Cardiac septum (tissue), 1 donor: ENCODE measurements at regions not wholly inside any gene's neighbourhood (a gene's known extent, or its start where the extent isn't known, plus 50 kb on each side); places are given as distances from the start of the nearest gene placed in this dataset.

Experiments
- DNase-seq: peaks from one replicate; pipeline ENCODE4 v3.0.0-alpha.2; 2020; ENCODE audit warnings: low spot score
- intact Hi-C: fragments of 100-400 bp; cut with DNase I; formaldehyde crosslinking; loops from one replicate; pipeline ENCODE4 v1.14.0; 2022
- donor health status: DM: no; HTN: no; CAD: no.

DNA sequence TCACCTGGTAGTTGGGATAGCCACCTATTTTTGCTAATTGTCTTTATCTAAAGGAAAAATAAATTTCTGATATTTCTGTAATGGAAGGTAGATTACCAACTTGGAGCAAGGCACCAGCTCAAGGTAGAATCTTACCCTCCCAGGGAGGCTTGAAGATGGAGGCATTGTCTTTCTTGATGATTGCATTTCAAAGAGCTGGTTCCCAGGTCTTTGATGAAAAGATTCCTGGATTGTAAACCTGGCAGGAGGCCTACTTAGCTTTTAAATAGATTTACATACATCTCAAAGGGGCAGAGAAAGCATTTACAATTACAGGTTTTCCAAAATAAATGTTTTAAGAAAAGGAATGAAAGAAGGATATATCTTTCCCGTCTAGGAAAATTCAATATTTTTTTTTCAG lies 729.2 kb downstream of the LRFN5 start:
- intact Hi-C loops = no loop called here
- no peak for DNase-seq

- intact Hi-C loops = no loop called here
Measured at GRCh38 chr14:42334931-42335330, 728.3 kb downstream of the LRFN5 start.

GRCh38 chr14:42323426-42323825 lies 716.8 kb downstream of the LRFN5 start:
- DNase-seq = no peak
- intact Hi-C loops = no loop called here

More at GRCh38 chr14:42334931-42335330, 728.3 kb downstream of the LRFN5 start:
- DNase-seq = no peak

GRCh38 chr14:42322531-42323284 lies 716.0 kb downstream of the LRFN5 start:
- DNase-seq = no peak
- intact Hi-C loops = no loop called here

- DNase-seq = no peak
- intact Hi-C loops = no loop called here
Measured at GRCh38 chr14:42319996-42320395, 713.3 kb downstream of the LRFN5 start.

GRCh38 chr14:42316693-42317092 lies 710.0 kb downstream of the LRFN5 start:
- DNase-seq = no peak
- intact Hi-C loops = no loop called here

DNA sequence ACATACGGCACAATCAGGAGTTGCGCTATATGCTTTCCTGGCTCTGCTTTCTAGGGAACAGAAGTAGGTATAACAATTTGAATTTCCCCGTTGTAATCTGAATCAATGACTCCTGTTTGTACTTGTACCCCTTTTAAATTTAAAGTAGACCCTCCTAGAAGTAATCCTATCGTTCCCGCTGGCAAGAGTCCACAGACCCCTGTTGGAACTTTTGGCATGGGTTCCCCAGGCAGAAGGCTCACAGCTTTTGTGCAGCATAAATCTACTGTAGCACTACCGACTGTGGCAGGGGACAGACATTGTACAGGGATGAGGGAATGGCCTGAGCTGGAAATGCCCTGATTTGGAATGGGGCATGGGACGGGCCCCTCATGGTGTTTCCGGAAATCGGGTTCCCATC lies 705.2 kb downstream of the LRFN5 start:
- no peak for DNase-seq
- intact Hi-C loops = no loop called here

- intact Hi-C loops = no loop called here
Measured at GRCh38 chr14:42307239-42307825, 700.7 kb downstream of the LRFN5 start.

GRCh38 chr14:42299692-42300091 lies 693.0 kb downstream of the LRFN5 start:
- intact Hi-C loops = no loop called here
- DNase-seq = no peak

More at GRCh38 chr14:42307239-42307825, 700.7 kb downstream of the LRFN5 start:
- DNase-seq = no peak

DNA sequence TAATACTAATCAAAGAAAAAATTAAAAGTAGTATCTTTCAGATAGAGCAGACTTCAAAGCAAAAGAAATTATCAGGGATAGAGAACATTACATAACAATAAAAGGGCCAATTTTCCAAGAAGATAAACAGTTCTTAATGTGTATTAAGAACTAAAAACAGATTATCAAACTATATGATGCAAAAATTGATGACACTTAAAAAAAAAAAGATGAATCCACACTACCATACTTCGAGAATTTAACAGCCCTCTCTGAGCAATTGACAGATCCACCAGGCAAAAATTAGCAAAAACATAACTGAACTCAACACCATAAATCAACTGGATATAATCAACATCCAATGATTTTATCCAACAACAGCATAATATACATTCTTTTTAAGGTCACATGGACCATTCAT lies 686.5 kb downstream of the LRFN5 start:
- no peak for DNase-seq
- intact Hi-C loops = no loop called here

GRCh38 chr14:42277840-42278239 lies 671.2 kb downstream of the LRFN5 start:
- DNase-seq = no peak
- intact Hi-C loops = no loop called here

DNA sequence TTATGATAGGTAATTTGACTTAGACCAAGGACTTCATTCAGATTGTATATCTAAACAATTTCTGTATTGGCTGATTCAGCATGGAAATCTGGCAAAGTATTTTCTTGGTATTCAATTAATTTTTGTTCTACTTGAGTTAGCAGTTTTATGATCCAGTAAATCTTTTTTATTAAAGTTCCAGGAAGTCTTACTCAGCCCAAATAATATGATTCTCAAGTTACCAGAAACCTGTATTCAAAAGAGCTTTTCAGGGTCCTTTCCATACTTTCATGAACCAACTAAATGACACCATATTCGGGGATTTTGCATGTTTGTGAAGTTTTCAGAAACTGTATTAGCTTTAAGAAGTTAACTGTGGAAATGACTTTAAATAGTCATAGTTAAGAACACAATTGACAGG lies 662.6 kb downstream of the LRFN5 start:
- intact Hi-C loops = no loop called here

GRCh38 chr14:42248131-42248530 lies 641.5 kb downstream of the LRFN5 start:
- intact Hi-C loops = no loop called here
- no peak for DNase-seq

More for the DNA sequence above, 662.6 kb downstream of the LRFN5 start:
- DNase-seq = no peak

DNA sequence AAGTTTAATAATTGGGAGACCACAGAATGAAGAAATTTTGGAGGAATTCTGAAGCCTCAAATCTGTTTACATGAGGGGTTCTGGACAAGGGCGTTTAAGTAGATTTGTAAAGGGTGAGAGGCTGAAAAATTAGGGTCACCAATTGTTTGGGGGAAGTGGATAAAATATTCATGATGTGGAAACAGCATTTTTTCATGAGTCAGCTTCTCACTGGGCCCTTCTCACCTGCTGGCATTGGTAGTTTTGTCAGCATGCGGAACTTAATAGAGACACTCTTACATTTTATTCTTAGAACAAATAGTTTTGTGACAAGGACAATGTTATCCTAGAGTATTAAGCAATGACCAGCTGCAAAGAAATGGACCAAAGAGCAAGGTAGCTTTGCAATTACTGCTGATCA lies 634.4 kb downstream of the LRFN5 start:
- DNase-seq = no peak
- intact Hi-C loops = no loop called here

GRCh38 chr14:42229976-42230375 lies 623.3 kb downstream of the LRFN5 start:
- no peak for DNase-seq
- intact Hi-C loops = no loop called here

- intact Hi-C loops = no loop called here
- DNase-seq = no peak
Measured at GRCh38 chr14:42229294-42229693, 622.6 kb downstream of the LRFN5 start.

DNA sequence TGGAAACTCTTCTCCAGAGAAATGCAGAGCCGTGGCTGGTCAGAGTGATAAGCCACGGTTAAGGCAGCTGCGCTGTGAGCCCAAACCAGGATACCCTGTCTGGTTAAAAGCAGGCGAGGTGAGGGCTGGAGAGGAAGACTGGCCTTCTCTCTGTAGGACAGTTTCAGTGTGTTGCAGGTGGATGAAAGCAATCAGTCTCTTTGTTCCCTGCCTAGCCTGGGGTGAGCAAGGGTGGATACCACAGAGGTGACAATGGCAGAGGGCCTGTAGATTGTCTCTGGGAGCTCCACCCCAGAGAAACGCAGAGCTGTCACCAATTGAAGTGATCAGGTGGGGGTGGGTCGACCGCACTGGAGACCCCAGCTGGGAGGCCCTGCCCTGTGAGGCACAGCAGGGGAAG lies 621.9 kb downstream of the LRFN5 start:
- intact Hi-C loops = no loop called here
- DNase-seq = no peak

DNA sequence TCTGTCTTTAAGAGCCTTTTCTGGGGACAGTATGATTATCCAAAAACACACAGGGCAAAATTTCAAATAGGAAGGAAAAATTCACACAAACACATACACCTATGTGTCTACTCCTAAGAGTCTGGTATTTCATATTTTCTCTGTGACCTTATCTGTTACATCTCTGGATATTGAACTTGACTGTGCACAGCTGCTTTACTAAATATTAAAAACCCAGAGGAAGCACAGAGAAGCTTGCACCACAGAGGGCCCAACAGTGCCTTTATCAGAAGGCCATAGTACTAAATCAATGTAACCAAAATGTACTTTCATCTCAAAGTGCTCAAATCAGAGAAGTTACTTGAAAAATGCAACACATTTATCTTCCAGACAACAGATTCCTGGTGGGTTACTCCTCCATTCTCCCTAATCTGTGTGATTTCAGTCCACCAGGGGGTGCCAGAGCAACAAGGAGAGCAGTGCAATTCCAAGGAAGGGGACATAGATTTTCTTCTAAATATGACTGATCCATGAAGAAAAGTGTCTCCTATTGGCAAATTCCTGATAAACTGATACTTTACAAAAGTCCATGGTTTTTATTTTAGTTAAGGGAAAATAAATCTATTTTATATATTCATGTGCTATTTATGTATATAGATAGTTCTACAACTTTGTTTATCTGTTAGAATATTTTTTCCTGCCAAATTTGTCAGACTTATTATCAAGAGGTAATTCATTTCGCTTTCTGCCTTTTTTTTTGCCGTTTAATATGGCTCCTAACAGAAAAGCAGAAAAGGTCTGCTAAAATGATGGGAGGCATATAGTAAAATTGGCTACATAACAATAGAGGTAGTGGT lies 617.6 kb downstream of the LRFN5 start:
- intact Hi-C loops = no loop called here
- DNase-seq = no peak

- no peak for DNase-seq
- intact Hi-C loops = no loop called here
Measured at GRCh38 chr14:42222924-42223471, 616.3 kb downstream of the LRFN5 start.

GRCh38 chr14:42214981-42215491 lies 608.4 kb downstream of the LRFN5 start:
- no peak for DNase-seq
- intact Hi-C loops = no loop called here
